Progenitor cell of endocrine pancreas (in vitro differentiated cells): ENCODE measurements at regions not wholly inside any gene's neighbourhood (a gene's known extent, or its start where the extent isn't known, plus 50 kb on each side); places are given as distances from the start of the nearest gene placed in this dataset.

Experiments used
- DNase-seq: peaks from one replicate; pipeline ENCODE4 v3.0.0; 2021; ENCODE audit warnings: low spot score; ENCODE audit not compliant: unreplicated experiment
- H3K27ac Mint-ChIP-seq: 2 replicates; pipeline ENCODE4 v1.8.0; 2021; ENCODE audit warnings: mild to moderate bottlenecking, moderate library complexity, mixed read lengths
- H3K27me3 Mint-ChIP-seq: 2 replicates; pipeline ENCODE4 v1.8.0; 2021; ENCODE audit warnings: mixed read lengths
- H3K36me3 Mint-ChIP-seq: 2 replicates; pipeline ENCODE4 v1.8.0; 2022; ENCODE audit warnings: mixed read lengths; ENCODE audit not compliant: insufficient read depth
- H3K4me1 Mint-ChIP-seq: 2 replicates; pipeline ENCODE4 v1.8.0; 2021; ENCODE audit warnings: low read depth, mixed read lengths
- H3K4me3 Mint-ChIP-seq: 2 replicates; pipeline ENCODE4 v1.8.0; 2021; ENCODE audit warnings: low read depth, mild to moderate bottlenecking, moderate library complexity, mixed read lengths
- H3K9me3 Mint-ChIP-seq: 2 replicates; pipeline ENCODE4 v1.8.0; 2021; ENCODE audit warnings: low read depth, mixed read lengths
- TF ChIP-seq, protein P1 (sequence below): fragments of 200-600 bp; sonication (generic); IDR thresholded peaks from one replicate; pipeline ENCODE4 v1.5.0; 2021; ENCODE audit warnings: antibody characterized with exemption, mild to moderate bottlenecking; ENCODE audit not compliant: unreplicated experiment

- DNase-seq: no peak
These were observed 1404.8 kb downstream of the TBC1D22A start for GRCh38 chr22:48167238-48167637.

DNA sequence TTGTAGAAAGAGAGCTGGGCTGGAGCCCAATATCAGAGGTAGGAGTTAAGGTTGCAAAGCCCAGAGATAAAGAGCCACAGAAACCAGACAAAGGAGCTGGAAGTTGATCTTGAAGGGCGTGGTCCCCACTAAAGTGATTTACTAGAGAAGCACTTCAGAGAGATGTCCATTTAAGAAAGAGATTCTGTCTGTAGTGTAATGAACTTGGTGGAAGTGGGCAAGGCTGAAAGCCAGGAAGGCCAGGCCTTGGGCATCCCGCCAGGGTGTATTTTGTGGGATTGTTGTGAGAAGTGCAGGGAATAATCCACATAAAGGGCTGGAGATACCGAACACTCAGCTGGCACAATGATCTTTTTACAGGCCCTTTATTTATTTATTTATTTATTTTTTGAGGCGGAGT, 1398.8 kb downstream of the TBC1D22A start:
- no peak for DNase-seq
- peaks cover 38% of the 10 kb centered on the region for H3K27me3 Mint-ChIP-seq
- H3K4me3 Mint-ChIP-seq: no peak overlapping the region
- no peaks in the 10 kb centered on the region for H3K4me1 Mint-ChIP-seq
- no peak overlapping the region for H3K27ac Mint-ChIP-seq
- TF ChIP-seq, protein P1, sequence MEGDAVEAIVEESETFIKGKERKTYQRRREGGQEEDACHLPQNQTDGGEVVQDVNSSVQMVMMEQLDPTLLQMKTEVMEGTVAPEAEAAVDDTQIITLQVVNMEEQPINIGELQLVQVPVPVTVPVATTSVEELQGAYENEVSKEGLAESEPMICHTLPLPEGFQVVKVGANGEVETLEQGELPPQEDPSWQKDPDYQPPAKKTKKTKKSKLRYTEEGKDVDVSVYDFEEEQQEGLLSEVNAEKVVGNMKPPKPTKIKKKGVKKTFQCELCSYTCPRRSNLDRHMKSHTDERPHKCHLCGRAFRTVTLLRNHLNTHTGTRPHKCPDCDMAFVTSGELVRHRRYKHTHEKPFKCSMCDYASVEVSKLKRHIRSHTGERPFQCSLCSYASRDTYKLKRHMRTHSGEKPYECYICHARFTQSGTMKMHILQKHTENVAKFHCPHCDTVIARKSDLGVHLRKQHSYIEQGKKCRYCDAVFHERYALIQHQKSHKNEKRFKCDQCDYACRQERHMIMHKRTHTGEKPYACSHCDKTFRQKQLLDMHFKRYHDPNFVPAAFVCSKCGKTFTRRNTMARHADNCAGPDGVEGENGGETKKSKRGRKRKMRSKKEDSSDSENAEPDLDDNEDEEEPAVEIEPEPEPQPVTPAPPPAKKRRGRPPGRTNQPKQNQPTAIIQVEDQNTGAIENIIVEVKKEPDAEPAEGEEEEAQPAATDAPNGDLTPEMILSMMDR: no peak
- no peaks in the 10 kb centered on the region for H3K36me3 Mint-ChIP-seq
- no peaks in the 10 kb centered on the region for H3K9me3 Mint-ChIP-seq

More at GRCh38 chr22:48167238-48167637, 1404.8 kb downstream of the TBC1D22A start:
- Mint-ChIP-seq H3K36me3 (no peaks in the 10 kb centered on the region), H3K9me3 (no peaks in the 10 kb centered on the region), H3K4me1 (no peaks in the 10 kb centered on the region), H3K4me3 (no peak overlapping the region), H3K27me3 (peaks cover 47% of the 10 kb centered on the region), H3K27ac (no peak overlapping the region)
- TF ChIP-seq, protein P1: no peak

DNA sequence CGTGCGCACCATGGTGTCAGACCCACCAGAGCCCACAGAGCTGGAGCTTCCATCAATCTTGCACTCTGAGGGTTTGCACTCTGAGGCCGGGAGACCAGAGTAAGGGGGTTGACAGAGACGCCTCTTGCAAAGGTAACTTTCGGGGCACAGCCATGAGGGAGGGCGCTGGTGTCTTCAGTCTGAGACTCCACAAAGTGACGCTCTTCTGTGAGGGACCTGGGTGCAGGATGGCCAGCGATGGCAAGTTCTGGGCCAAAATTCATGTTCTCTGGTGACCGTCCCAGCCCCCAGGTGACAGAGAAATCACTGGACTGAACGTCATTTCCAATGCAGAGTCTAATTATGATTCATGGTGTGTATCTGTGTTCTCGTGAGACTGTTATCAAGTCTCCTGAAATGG, 1395.2 kb downstream of the TBC1D22A start:
- no peaks in the 10 kb centered on the region for H3K4me1 Mint-ChIP-seq
- H3K36me3 Mint-ChIP-seq: no peaks in the 10 kb centered on the region
- H3K9me3 Mint-ChIP-seq: no peaks in the 10 kb centered on the region
- TF ChIP-seq, protein P1: no peak
- H3K27ac Mint-ChIP-seq: no peak overlapping the region
- no peak for DNase-seq
- H3K4me3 Mint-ChIP-seq: no peak overlapping the region
- peaks cover 30% of the 10 kb centered on the region for H3K27me3 Mint-ChIP-seq

DNA sequence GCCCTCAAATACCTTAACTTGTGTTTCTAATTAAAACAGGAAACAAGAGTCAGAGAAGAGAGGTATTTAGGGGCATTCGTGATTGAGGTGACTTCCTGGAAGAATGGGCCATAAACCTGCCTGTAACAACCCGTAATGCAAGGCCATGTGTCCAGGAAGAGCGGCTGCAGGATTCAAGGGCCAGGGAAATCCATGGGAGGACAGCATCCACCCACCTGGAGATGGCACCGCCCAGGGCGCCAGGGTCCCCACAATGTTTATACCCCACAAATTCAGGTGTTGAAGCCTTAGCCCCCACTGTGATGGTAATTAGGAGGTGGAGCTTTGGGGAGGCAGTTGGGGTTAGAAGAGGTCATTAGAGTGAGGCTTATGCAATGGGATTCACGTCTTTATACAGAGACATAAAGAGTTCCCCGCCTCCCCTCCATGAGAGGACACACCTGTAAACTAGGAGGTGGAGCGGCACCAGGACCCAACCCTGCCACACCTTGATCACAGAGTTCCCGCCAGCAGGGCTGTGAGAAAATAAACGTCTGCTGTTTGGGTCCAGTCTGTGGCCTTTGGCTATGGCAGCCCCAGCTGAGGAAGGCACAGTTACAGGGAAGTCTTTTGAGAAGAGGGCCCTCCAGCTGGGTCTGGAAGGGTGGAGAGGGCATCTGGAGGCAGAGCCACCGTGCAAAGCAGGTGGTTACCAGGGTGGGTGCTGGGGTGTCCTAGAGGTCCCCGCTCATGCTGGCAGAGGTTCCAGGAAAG, 1394.3 kb downstream of the TBC1D22A start:
- Mint-ChIP-seq H3K9me3 (no peaks in the 10 kb centered on the region), H3K4me1 (no peaks in the 10 kb centered on the region), H3K4me3 (no peak overlapping the region), H3K36me3 (no peaks in the 10 kb centered on the region), H3K27me3 (peaks cover 24% of the 10 kb centered on the region), H3K27ac (no peak overlapping the region)
- TF ChIP-seq, protein P1: no peak
- DNase-seq: no peak

GRCh38 chr22:48155446-48155845, 1393.0 kb downstream of the TBC1D22A start:
- no peaks in the 10 kb centered on the region for H3K9me3 Mint-ChIP-seq
- H3K4me1 Mint-ChIP-seq: no peaks in the 10 kb centered on the region
- H3K27ac Mint-ChIP-seq: no peak overlapping the region
- TF ChIP-seq, protein P1: no peak
- no peak for DNase-seq
- H3K36me3 Mint-ChIP-seq: no peaks in the 10 kb centered on the region
- H3K4me3 Mint-ChIP-seq: no peak overlapping the region
- peaks cover 20% of the 10 kb centered on the region for H3K27me3 Mint-ChIP-seq
